WTC11 (cell line): ENCODE measurements at regions not wholly inside any gene's neighbourhood (a gene's known extent, or its start where the extent isn't known, plus 50 kb on each side); places are given as distances from the start of the nearest gene placed in this dataset.

Experiments
- ATAC-seq: fragments of 200-7000 bp; cut with Tn5 transposase; 2 replicates; pipeline ENCODE4 v1.10.0; 2021; ENCODE audit warnings: mild to moderate bottlenecking, moderate library complexity
- CTCF ChIA-PET: fragments of 300-600 bp; sonication (Branson Sonifier 250); formaldehyde crosslinking; loops from one replicate; lab custom pipeline; 2021; ENCODE audit warnings: antibody characterized with exemption; lab: Charles Lee
- POLR2A ChIA-PET: fragments of 350-600 bp; sonication (Branson Sonifier 250); formaldehyde crosslinking; loops from one replicate; lab custom pipeline; 2021; ENCODE audit warnings: antibody characterized with exemption; lab: Charles Lee
- DNase-seq: peaks from one replicate; pipeline ENCODE4 v3.0.0; 2021; ENCODE audit warnings: low spot score
- H3K27ac Mint-ChIP-seq: 2 replicates; pipeline ENCODE4 v1.8.0; 2021; ENCODE audit warnings: mixed read lengths
- H3K27me3 Mint-ChIP-seq: 2 replicates; pipeline ENCODE4 v1.8.0; 2021; ENCODE audit warnings: low read depth, mild to moderate bottlenecking, moderate library complexity, mixed read lengths
- H3K36me3 Mint-ChIP-seq: 2 replicates; pipeline ENCODE4 v1.8.0; 2021; ENCODE audit warnings: mixed read lengths
- H3K4me1 Mint-ChIP-seq: 2 replicates; pipeline ENCODE4 v1.8.0; 2022; ENCODE audit warnings: mixed read lengths
- H3K4me3 Mint-ChIP-seq: 2 replicates; pipeline ENCODE4 v1.8.0; 2021; ENCODE audit warnings: mild to moderate bottlenecking, moderate library complexity, mixed read lengths
- H3K9me3 Mint-ChIP-seq: 2 replicates; pipeline ENCODE4 v1.8.0; 2021; ENCODE audit warnings: mixed read lengths
- ELF4 ChIP-seq: sonication (generic); formaldehyde crosslinking; IDR thresholded peaks from 2 replicates; pipeline ENCODE4 v1.8.1; 2022; ENCODE audit warnings: low read depth, mild to moderate bottlenecking, moderate library complexity, missing genetic modification reagents
- EMX1 ChIP-seq: fragments of 250-450 bp; sonication (Bioruptor Pico); IDR thresholded peaks from 2 replicates; pipeline ENCODE4 v1.8.0; 2021; ENCODE audit warnings: mild to moderate bottlenecking
- GABPB1 ChIP-seq: sonication (generic); formaldehyde crosslinking; IDR thresholded peaks from 2 replicates; pipeline ENCODE4 v1.8.1; 2023; ENCODE audit warnings: mild to moderate bottlenecking, missing genetic modification reagents
- NR3C1 ChIP-seq: sonication (generic); formaldehyde crosslinking; conservative IDR thresholded peaks from 2 replicates; pipeline ENCODE4 v1.8.1; 2023; ENCODE audit warnings: low read depth, mild to moderate bottlenecking, missing genetic modification reagents
- PRRX2 ChIP-seq: fragments of 250-450 bp; sonication (Bioruptor Pico); IDR thresholded peaks from 2 replicates; pipeline ENCODE4 v1.8.0; 2021; ENCODE audit warnings: mild to moderate bottlenecking
- SOX15 ChIP-seq: fragments of 250-450 bp; sonication (Bioruptor Pico); IDR thresholded peaks from 2 replicates; pipeline ENCODE4 v1.9.0; 2021; ENCODE audit warnings: mild to moderate bottlenecking
- TEAD4 ChIP-seq: sonication (generic); formaldehyde crosslinking; IDR thresholded peaks from 2 replicates; pipeline ENCODE4 v1.8.0; 2022; ENCODE audit warnings: mild to moderate bottlenecking, missing genetic modification reagents
- TF ChIP-seq, protein P1 (sequence below): sonication (generic); formaldehyde crosslinking; IDR thresholded peaks from 2 replicates; pipeline ENCODE4 v1.8.1; 2023; ENCODE audit warnings: mild to moderate bottlenecking, missing genetic modification reagents, borderline replicate concordance
- TF ChIP-seq, protein P2 (sequence below): fragments of 250-450 bp; sonication (Bioruptor Pico); IDR thresholded peaks from 2 replicates; pipeline ENCODE4 v2.1.2; 2022; ENCODE audit warnings: mild to moderate bottlenecking, moderate library complexity
- TF ChIP-seq, protein P3 (sequence below): sonication (generic); formaldehyde crosslinking; IDR thresholded peaks from 2 replicates; pipeline ENCODE4 v1.8.1; 2022; ENCODE audit warnings: mild to moderate bottlenecking, moderate library complexity, missing genetic modification reagents
- TF ChIP-seq, protein P4 (sequence below): sonication (generic); formaldehyde crosslinking; conservative IDR thresholded peaks from 2 replicates; pipeline ENCODE4 v1.8.1; 2022; ENCODE audit warnings: mild to moderate bottlenecking, missing genetic modification reagents
- TF ChIP-seq, protein P5 (sequence below): sonication (generic); formaldehyde crosslinking; IDR thresholded peaks from 2 replicates; pipeline ENCODE4 v1.8.0; 2023; ENCODE audit warnings: missing genetic modification reagents, mild to moderate bottlenecking, borderline replicate concordance
- TF ChIP-seq, protein P6 (sequence below): fragments of 250-450 bp; sonication (Bioruptor Pico); IDR thresholded peaks from 2 replicates; pipeline ENCODE4 v1.9.0; 2021; ENCODE audit warnings: mild to moderate bottlenecking, borderline replicate concordance

DNA sequence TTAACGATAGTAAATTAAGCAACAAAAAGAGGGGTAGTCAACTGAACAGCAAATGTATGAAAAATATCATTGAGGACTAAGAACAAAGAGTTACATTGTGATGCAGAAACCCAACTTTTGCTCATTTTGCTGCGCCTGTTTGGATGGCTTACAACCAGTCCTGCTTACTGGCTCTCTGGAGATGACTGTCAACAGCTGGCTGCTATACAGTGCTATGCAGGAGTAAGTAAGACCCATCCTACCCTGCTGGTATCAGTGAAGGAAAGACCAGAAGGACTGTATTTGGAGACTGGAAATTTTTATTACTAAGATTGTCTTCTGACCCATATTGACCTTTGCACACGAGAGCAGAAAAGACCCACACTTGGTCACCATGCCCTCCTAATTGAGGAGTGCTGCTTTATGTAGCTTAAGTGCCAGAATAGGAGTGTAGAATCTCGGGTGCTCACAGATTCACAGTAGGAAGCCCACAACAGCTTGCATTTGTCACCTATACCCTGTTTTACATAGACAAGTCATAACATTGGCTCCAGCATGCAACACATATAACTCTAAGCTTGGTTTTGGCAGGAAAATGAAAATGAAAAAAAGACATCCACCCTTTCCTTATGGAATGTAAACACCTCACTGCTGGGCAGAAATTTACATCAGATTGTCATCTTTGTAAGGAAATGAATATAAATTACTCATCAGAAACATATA, 1915.0 kb upstream of the CELF4 start:
- ChIA-PET POLR2A (no interaction called here), CTCF (no interaction called here)
- H3K9me3 Mint-ChIP-seq: no peaks in the 10 kb centered on the region
- H3K27me3 Mint-ChIP-seq: no peaks in the 10 kb centered on the region
- TF ChIP-seq, protein P1, sequence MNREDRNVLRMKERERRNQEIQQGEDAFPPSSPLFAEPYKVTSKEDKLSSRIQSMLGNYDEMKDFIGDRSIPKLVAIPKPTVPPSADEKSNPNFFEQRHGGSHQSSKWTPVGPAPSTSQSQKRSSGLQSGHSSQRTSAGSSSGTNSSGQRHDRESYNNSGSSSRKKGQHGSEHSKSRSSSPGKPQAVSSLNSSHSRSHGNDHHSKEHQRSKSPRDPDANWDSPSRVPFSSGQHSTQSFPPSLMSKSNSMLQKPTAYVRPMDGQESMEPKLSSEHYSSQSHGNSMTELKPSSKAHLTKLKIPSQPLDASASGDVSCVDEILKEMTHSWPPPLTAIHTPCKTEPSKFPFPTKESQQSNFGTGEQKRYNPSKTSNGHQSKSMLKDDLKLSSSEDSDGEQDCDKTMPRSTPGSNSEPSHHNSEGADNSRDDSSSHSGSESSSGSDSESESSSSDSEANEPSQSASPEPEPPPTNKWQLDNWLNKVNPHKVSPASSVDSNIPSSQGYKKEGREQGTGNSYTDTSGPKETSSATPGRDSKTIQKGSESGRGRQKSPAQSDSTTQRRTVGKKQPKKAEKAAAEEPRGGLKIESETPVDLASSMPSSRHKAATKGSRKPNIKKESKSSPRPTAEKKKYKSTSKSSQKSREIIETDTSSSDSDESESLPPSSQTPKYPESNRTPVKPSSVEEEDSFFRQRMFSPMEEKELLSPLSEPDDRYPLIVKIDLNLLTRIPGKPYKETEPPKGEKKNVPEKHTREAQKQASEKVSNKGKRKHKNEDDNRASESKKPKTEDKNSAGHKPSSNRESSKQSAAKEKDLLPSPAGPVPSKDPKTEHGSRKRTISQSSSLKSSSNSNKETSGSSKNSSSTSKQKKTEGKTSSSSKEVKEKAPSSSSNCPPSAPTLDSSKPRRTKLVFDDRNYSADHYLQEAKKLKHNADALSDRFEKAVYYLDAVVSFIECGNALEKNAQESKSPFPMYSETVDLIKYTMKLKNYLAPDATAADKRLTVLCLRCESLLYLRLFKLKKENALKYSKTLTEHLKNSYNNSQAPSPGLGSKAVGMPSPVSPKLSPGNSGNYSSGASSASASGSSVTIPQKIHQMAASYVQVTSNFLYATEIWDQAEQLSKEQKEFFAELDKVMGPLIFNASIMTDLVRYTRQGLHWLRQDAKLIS (CRISPR knock-in tag): no peak
- TF ChIP-seq, protein P2, sequence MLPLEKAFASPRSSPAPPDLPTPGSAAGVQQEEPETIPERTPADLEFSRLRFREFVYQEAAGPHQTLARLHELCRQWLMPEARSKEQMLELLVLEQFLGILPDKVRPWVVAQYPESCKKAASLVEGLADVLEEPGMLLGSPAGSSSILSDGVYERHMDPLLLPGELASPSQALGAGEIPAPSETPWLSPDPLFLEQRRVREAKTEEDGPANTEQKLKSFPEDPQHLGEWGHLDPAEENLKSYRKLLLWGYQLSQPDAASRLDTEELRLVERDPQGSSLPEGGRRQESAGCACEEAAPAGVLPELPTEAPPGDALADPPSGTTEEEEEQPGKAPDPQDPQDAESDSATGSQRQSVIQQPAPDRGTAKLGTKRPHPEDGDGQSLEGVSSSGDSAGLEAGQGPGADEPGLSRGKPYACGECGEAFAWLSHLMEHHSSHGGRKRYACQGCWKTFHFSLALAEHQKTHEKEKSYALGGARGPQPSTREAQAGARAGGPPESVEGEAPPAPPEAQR (CRISPR knock-in tag): no peak
- TF ChIP-seq, protein P3, sequence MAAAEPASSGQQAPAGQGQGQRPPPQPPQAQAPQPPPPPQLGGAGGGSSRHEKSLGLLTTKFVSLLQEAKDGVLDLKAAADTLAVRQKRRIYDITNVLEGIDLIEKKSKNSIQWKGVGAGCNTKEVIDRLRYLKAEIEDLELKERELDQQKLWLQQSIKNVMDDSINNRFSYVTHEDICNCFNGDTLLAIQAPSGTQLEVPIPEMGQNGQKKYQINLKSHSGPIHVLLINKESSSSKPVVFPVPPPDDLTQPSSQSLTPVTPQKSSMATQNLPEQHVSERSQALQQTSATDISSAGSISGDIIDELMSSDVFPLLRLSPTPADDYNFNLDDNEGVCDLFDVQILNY: no peak
- no peak for TF ChIP-seq GABPB1 (CRISPR knock-in tag)
- no peak for TF ChIP-seq PRRX2 (CRISPR knock-in tag)
- TF ChIP-seq EMX1 (CRISPR knock-in tag): no peak
- no peak for TF ChIP-seq ELF4 (CRISPR knock-in tag)
- TF ChIP-seq, protein P4, sequence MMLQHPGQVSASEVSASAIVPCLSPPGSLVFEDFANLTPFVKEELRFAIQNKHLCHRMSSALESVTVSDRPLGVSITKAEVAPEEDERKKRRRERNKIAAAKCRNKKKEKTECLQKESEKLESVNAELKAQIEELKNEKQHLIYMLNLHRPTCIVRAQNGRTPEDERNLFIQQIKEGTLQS (CRISPR knock-in tag): no peak
- TF ChIP-seq, protein P5, sequence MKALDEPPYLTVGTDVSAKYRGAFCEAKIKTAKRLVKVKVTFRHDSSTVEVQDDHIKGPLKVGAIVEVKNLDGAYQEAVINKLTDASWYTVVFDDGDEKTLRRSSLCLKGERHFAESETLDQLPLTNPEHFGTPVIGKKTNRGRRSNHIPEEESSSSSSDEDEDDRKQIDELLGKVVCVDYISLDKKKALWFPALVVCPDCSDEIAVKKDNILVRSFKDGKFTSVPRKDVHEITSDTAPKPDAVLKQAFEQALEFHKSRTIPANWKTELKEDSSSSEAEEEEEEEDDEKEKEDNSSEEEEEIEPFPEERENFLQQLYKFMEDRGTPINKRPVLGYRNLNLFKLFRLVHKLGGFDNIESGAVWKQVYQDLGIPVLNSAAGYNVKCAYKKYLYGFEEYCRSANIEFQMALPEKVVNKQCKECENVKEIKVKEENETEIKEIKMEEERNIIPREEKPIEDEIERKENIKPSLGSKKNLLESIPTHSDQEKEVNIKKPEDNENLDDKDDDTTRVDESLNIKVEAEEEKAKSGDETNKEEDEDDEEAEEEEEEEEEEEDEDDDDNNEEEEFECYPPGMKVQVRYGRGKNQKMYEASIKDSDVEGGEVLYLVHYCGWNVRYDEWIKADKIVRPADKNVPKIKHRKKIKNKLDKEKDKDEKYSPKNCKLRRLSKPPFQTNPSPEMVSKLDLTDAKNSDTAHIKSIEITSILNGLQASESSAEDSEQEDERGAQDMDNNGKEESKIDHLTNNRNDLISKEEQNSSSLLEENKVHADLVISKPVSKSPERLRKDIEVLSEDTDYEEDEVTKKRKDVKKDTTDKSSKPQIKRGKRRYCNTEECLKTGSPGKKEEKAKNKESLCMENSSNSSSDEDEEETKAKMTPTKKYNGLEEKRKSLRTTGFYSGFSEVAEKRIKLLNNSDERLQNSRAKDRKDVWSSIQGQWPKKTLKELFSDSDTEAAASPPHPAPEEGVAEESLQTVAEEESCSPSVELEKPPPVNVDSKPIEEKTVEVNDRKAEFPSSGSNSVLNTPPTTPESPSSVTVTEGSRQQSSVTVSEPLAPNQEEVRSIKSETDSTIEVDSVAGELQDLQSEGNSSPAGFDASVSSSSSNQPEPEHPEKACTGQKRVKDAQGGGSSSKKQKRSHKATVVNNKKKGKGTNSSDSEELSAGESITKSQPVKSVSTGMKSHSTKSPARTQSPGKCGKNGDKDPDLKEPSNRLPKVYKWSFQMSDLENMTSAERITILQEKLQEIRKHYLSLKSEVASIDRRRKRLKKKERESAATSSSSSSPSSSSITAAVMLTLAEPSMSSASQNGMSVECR (CRISPR knock-in tag): no peak
- no peak for TF ChIP-seq TEAD4 (CRISPR knock-in tag)
- TF ChIP-seq, protein P6, sequence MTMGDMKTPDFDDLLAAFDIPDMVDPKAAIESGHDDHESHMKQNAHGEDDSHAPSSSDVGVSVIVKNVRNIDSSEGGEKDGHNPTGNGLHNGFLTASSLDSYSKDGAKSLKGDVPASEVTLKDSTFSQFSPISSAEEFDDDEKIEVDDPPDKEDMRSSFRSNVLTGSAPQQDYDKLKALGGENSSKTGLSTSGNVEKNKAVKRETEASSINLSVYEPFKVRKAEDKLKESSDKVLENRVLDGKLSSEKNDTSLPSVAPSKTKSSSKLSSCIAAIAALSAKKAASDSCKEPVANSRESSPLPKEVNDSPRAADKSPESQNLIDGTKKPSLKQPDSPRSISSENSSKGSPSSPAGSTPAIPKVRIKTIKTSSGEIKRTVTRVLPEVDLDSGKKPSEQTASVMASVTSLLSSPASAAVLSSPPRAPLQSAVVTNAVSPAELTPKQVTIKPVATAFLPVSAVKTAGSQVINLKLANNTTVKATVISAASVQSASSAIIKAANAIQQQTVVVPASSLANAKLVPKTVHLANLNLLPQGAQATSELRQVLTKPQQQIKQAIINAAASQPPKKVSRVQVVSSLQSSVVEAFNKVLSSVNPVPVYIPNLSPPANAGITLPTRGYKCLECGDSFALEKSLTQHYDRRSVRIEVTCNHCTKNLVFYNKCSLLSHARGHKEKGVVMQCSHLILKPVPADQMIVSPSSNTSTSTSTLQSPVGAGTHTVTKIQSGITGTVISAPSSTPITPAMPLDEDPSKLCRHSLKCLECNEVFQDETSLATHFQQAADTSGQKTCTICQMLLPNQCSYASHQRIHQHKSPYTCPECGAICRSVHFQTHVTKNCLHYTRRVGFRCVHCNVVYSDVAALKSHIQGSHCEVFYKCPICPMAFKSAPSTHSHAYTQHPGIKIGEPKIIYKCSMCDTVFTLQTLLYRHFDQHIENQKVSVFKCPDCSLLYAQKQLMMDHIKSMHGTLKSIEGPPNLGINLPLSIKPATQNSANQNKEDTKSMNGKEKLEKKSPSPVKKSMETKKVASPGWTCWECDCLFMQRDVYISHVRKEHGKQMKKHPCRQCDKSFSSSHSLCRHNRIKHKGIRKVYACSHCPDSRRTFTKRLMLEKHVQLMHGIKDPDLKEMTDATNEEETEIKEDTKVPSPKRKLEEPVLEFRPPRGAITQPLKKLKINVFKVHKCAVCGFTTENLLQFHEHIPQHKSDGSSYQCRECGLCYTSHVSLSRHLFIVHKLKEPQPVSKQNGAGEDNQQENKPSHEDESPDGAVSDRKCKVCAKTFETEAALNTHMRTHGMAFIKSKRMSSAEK (CRISPR knock-in tag): no peak
- no peak for TF ChIP-seq NR3C1 (CRISPR knock-in tag)
- TF ChIP-seq SOX15 (CRISPR knock-in tag): no peak
- H3K4me3 Mint-ChIP-seq: no peak overlapping the region
- H3K36me3 Mint-ChIP-seq: no peaks in the 10 kb centered on the region
- H3K27ac Mint-ChIP-seq: no peak overlapping the region
- H3K4me1 Mint-ChIP-seq: no peaks in the 10 kb centered on the region
- ATAC-seq: no peak
- DNase-seq: no peak
